CD14-positive monocyte (primary cell): ENCODE measurements at regions not wholly inside any gene's neighbourhood (a gene's known extent, or its start where the extent isn't known, plus 50 kb on each side); places are given as distances from the start of the nearest gene placed in this dataset.

ENCODE experiments used
- DNase-seq, 3 donors: peaks; one replicate each; pipeline ENCODE4 v3.0.0-alpha.2; 2011 to 2022
- H2AFZ ChIP-seq: 2 replicates; pipeline ENCODE4 v1.6.0; 2012; ENCODE audit warnings: mild to moderate bottlenecking, low read depth, low read length, inconsistent platforms; ENCODE audit not compliant: insufficient read depth, poor library complexity, severe bottlenecking
- H3K27ac ChIP-seq, 2 donors: 1 replicate in 1 of 2; 2 replicates in 1 of 2; pipeline ENCODE4 v1.5.1; 2012 to 2013; ENCODE audit warnings: low read length in 2 of 2, control low read depth in 1 of 2, inconsistent platforms in 1 of 2, low read depth in 1 of 2, mild to moderate bottlenecking in 1 of 2
- H3K27me3 ChIP-seq, 2 donors: one replicate each; pipeline versions ENCODE4 v1.6.0 to v1.6.1; 2011 to 2013; ENCODE audit warnings: low read length in 2 of 2; ENCODE audit not compliant: control insufficient read depth in 2 of 2, insufficient read depth in 2 of 2
- H3K36me3 ChIP-seq, 2 donors: replicated peaks in 1 of 2; 1 replicate in 1 of 2; 2 replicates in 1 of 2; pipeline versions ENCODE4 v1.5.1 to v1.6.1; 2012 to 2013; ENCODE audit warnings: low read length in 2 of 2, control low read depth in 1 of 2, inconsistent platforms in 1 of 2, mild to moderate bottlenecking in 1 of 2; ENCODE audit not compliant: insufficient read depth in 2 of 2, control insufficient read depth in 1 of 2
- H3K4me1 ChIP-seq, 2 donors: 1 replicate in 1 of 2; 2 replicates in 1 of 2; pipeline versions ENCODE4 v1.5.1 to v1.6.1; 2012 to 2013; ENCODE audit warnings: low read length in 2 of 2, control low read depth in 1 of 2, inconsistent platforms in 1 of 2, mild to moderate bottlenecking in 1 of 2, moderate library complexity in 1 of 2; ENCODE audit not compliant: insufficient read depth in 2 of 2, control insufficient read depth in 1 of 2
- H3K4me2 ChIP-seq: replicated peaks from 2 replicates; pipeline ENCODE3; 2012; ENCODE audit warnings: low read length, moderate library complexity, mild to moderate bottlenecking; ENCODE audit not compliant: poor library complexity, severe bottlenecking; ENCODE audit errors: extremely low read depth
- H3K4me3 ChIP-seq, 3 experiments: fragments of 200-600 bp in 1 of 3; sonication (generic) in 1 of 3; replicated peaks in 1 of 3; 1 replicate in 2 of 3; 2 replicates in 1 of 3; pipeline ENCODE4 v1.5.1; 2011 to 2013; ENCODE audit warnings: low read length in 3 of 3, mild to moderate bottlenecking in 3 of 3, control low read depth in 2 of 3, low read depth in 2 of 3, inconsistent platforms in 1 of 3, moderate library complexity in 1 of 3
- H3K79me2 ChIP-seq: 2 replicates; pipeline ENCODE4 v1.6.0; 2012; ENCODE audit warnings: mild to moderate bottlenecking, control low read depth, inconsistent platforms, low read length, moderate library complexity; ENCODE audit not compliant: insufficient read depth
- H3K9ac ChIP-seq: 2 replicates; pipeline ENCODE4 v1.6.0; 2017; ENCODE audit warnings: low read length, mild to moderate bottlenecking; ENCODE audit not compliant: insufficient read depth, poor library complexity, severe bottlenecking
- H3K9me3 ChIP-seq, 2 donors: replicated peaks in 1 of 2; 1 replicate in 1 of 2; 2 replicates in 1 of 2; pipeline versions ENCODE4 v1.5.1 to v1.6.1; 2012 to 2013; ENCODE audit warnings: low read length in 2 of 2, control low read depth in 1 of 2; ENCODE audit not compliant: control insufficient read depth in 1 of 2, insufficient read depth in 1 of 2
- H4K20me1 ChIP-seq: 2 replicates; pipeline ENCODE4 v1.6.0; 2012; ENCODE audit warnings: mild to moderate bottlenecking, low read length, control low read depth, moderate library complexity; ENCODE audit not compliant: insufficient read depth
- H3K27ac Mint-ChIP-seq, 7 donors: one replicate each; pipeline ENCODE4 v1.8.0; 2020; ENCODE audit warnings: mild to moderate bottlenecking in 7 of 7, mixed read lengths in 7 of 7, moderate library complexity in 6 of 7, inconsistent platforms in 2 of 7
- H3K27me3 Mint-ChIP-seq, 3 donors: one replicate each; pipeline ENCODE4 v1.8.0; 2021 to 2022; ENCODE audit warnings: low read depth in 3 of 3, mild to moderate bottlenecking in 3 of 3, mixed read lengths in 3 of 3, moderate library complexity in 3 of 3, inconsistent platforms in 1 of 3
- H3K36me3 Mint-ChIP-seq, 2 donors: one replicate each; pipeline ENCODE4 v1.8.0; 2020; ENCODE audit warnings: mixed read lengths in 2 of 2, inconsistent platforms in 1 of 2, mild to moderate bottlenecking in 1 of 2
- H3K4me1 Mint-ChIP-seq: one replicate; pipeline ENCODE4 v1.8.0; 2020; ENCODE audit warnings: mild to moderate bottlenecking, mixed read lengths
- H3K4me3 Mint-ChIP-seq, 2 donors: one replicate each; pipeline ENCODE4 v1.8.0; 2020; ENCODE audit warnings: mild to moderate bottlenecking in 2 of 2, mixed read lengths in 2 of 2, moderate library complexity in 1 of 2
- H3K9me3 Mint-ChIP-seq, 7 donors: one replicate each; pipeline ENCODE4 v1.8.0; 2020 to 2022; ENCODE audit warnings: mixed read lengths in 7 of 7, mild to moderate bottlenecking in 6 of 7, moderate library complexity in 6 of 7, inconsistent platforms in 2 of 7
- WGBS: methylation state at CpG from one replicate; pipeline ENCODE4 v1.1.5; 2013; ENCODE audit warnings: missing lambda C conversion rate; ENCODE audit not compliant: insufficient coverage; 5-methylcytosine and 5-hydroxymethylcytosine counted together
- intact Hi-C, 2 donors: fragments of 100-400 bp; cut with micrococcal nuclease; formaldehyde crosslinking; loops; one replicate each; pipeline versions ENCODE4 v1.15.0 to v1.15.1; 2023
- TF ChIP-seq, protein P1 (sequence below): fragments of 200-600 bp; IDR thresholded peaks from one replicate; pipeline ENCODE4 v1.8.0; 2022; ENCODE audit warnings: antibody characterized with exemption, mild to moderate bottlenecking

- intact Hi-C loops: no loop called here
- H2AFZ ChIP-seq: no peak overlapping the region
- H3K4me3 Mint-ChIP-seq: no peak overlapping the region
- no peaks in the 10 kb centered on the region for H3K79me2 ChIP-seq
- 100% methylated on average over 4 of the region's 6 CpGs for WGBS
- TF ChIP-seq, protein P1, sequence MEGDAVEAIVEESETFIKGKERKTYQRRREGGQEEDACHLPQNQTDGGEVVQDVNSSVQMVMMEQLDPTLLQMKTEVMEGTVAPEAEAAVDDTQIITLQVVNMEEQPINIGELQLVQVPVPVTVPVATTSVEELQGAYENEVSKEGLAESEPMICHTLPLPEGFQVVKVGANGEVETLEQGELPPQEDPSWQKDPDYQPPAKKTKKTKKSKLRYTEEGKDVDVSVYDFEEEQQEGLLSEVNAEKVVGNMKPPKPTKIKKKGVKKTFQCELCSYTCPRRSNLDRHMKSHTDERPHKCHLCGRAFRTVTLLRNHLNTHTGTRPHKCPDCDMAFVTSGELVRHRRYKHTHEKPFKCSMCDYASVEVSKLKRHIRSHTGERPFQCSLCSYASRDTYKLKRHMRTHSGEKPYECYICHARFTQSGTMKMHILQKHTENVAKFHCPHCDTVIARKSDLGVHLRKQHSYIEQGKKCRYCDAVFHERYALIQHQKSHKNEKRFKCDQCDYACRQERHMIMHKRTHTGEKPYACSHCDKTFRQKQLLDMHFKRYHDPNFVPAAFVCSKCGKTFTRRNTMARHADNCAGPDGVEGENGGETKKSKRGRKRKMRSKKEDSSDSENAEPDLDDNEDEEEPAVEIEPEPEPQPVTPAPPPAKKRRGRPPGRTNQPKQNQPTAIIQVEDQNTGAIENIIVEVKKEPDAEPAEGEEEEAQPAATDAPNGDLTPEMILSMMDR: no peak
- no peak overlapping the region for H3K4me2 ChIP-seq
- no peaks in the 10 kb centered on the region for H3K36me3 ChIP-seq
- no peaks in the 10 kb centered on the region for H3K27me3 ChIP-seq
- H4K20me1 ChIP-seq: no peaks in the 10 kb centered on the region
- H3K36me3 Mint-ChIP-seq: no peaks in the 10 kb centered on the region
- H3K9me3 ChIP-seq: no peaks in the 10 kb centered on the region
- no peak overlapping the region for H3K4me3 ChIP-seq
- H3K4me1 ChIP-seq: no peaks in the 10 kb centered on the region
- no peaks in the 10 kb centered on the region for H3K4me1 Mint-ChIP-seq
- no peak overlapping the region for H3K27ac ChIP-seq
- no peak overlapping the region for H3K9ac ChIP-seq
- no peak for DNase-seq
- peaks cover 0 to 9% (median 0%) of the 10 kb centered on the region in 3 donors for H3K27me3 Mint-ChIP-seq
- H3K27ac Mint-ChIP-seq: no peak overlapping the region
- H3K9me3 Mint-ChIP-seq: peaks cover 0 to 3% (median 0%) of the 10 kb centered on the region in 7 donors
These were observed 207.2 kb downstream of the ZC3H11B start for GRCh38 chr1:219405531-219406331.

- H3K9me3 ChIP-seq: peaks cover under 1 to 4% of the 10 kb centered on the region in 2 donors
- H3K27me3 ChIP-seq: no peaks in the 10 kb centered on the region
- Mint-ChIP-seq H3K9me3 (peaks cover 0 to 12% (median 1%) of the 10 kb centered on the region in 7 donors), H3K4me1 (no peaks in the 10 kb centered on the region), H3K27ac (no peak overlapping the region), H3K4me3 (no peak overlapping the region), H3K27me3 (peaks cover 0 to 9% (median 0%) of the 10 kb centered on the region in 3 donors), H3K36me3 (no peaks in the 10 kb centered on the region)
- no peak for DNase-seq
- H3K36me3 ChIP-seq: no peaks in the 10 kb centered on the region
- intact Hi-C loops: no loop called here
- TF ChIP-seq, protein P1: no peak
- H3K4me2 ChIP-seq: no peak overlapping the region
- H3K27ac ChIP-seq: no peak overlapping the region
- no peak overlapping the region for H3K4me3 ChIP-seq
- no peaks in the 10 kb centered on the region for H3K4me1 ChIP-seq
- no peak overlapping the region for H2AFZ ChIP-seq
- H3K79me2 ChIP-seq: no peaks in the 10 kb centered on the region
- WGBS: no CpG with 5 or more reads among the region's 1 CpG
- no peaks in the 10 kb centered on the region for H4K20me1 ChIP-seq
- H3K9ac ChIP-seq: no peak overlapping the region
These were observed 208.3 kb downstream of the ZC3H11B start for GRCh38 chr1:219404629-219405028.
